ENCODE measurements at regions not wholly inside any gene's neighbourhood (a gene's known extent, or its start where the extent isn't known, plus 50 kb on each side); places are given as distances from the start of the nearest gene placed in this dataset.

DNA sequence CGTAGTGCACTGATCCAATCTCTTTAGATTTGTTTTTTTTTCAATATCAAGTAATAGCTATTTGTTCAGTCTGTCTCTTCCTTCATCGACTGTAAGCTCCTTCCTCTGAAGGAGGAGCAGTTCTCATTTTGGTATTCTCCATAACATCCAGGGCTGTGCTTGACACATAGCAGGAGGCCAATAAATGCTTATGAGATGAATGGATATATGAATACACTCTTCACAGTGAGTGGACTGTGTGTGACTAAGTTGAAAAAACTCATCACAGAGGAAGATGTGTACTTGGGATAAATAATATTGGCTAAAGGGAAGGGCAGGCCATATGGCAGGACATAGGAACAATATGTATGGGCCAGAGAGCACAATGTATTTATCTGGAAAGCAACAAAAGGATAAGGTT lies 205.3 kb upstream of the PRICKLE1 start:
- no peaks in the 10 kb centered on the region for H3K79me2 ChIP-seq (ENCODE audit: insufficient read depth, low read length)
- no peak overlapping the region for H3K4me3 ChIP-seq (replicated peaks in 1 of 3; ENCODE audit: low read depth in 2 of 3, low read length in 3 of 3)
- H3K36me3 Mint-ChIP-seq: no peaks in the 10 kb centered on the region
- peaks cover 0 to 1% (median 0%) of the 10 kb centered on the region in 3 donors for H3K27me3 Mint-ChIP-seq (ENCODE audit: low read depth in 3 of 3)
- H2AFZ ChIP-seq (ENCODE audit: insufficient read depth, low read depth, low read length, poor library complexity, severe bottlenecking): no peak overlapping the region
- TF ChIP-seq, protein P1, sequence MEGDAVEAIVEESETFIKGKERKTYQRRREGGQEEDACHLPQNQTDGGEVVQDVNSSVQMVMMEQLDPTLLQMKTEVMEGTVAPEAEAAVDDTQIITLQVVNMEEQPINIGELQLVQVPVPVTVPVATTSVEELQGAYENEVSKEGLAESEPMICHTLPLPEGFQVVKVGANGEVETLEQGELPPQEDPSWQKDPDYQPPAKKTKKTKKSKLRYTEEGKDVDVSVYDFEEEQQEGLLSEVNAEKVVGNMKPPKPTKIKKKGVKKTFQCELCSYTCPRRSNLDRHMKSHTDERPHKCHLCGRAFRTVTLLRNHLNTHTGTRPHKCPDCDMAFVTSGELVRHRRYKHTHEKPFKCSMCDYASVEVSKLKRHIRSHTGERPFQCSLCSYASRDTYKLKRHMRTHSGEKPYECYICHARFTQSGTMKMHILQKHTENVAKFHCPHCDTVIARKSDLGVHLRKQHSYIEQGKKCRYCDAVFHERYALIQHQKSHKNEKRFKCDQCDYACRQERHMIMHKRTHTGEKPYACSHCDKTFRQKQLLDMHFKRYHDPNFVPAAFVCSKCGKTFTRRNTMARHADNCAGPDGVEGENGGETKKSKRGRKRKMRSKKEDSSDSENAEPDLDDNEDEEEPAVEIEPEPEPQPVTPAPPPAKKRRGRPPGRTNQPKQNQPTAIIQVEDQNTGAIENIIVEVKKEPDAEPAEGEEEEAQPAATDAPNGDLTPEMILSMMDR (IDR thresholded peaks at IDR 0.05): no peak
- H3K36me3 ChIP-seq (replicated peaks in 1 of 2; ENCODE audit: control insufficient read depth in 1 of 2, insufficient read depth in 2 of 2, low read length in 2 of 2): no peaks in the 10 kb centered on the region
- no peak overlapping the region for H3K27ac ChIP-seq (ENCODE audit: low read depth in 1 of 2, low read length in 2 of 2)
- H3K9me3 Mint-ChIP-seq: peaks cover 0 to 12% (median 4%) of the 10 kb centered on the region in 7 donors
- H3K27me3 ChIP-seq (ENCODE audit: control insufficient read depth in 2 of 2, insufficient read depth in 2 of 2, low read length in 2 of 2): no peaks in the 10 kb centered on the region
- no peaks in the 10 kb centered on the region for H3K9me3 ChIP-seq (replicated peaks in 1 of 2; ENCODE audit: control insufficient read depth in 1 of 2, insufficient read depth in 1 of 2, low read length in 2 of 2)
- no CpG with 5 or more reads among the region's 2 CpGs for WGBS (ENCODE audit: insufficient coverage)
- H3K27ac Mint-ChIP-seq: no peak overlapping the region
- H3K4me2 ChIP-seq (replicated peaks; ENCODE audit: extremely low read depth, low read length, poor library complexity, severe bottlenecking): no peak overlapping the region
- no peaks in the 10 kb centered on the region for H3K4me1 ChIP-seq (ENCODE audit: control insufficient read depth in 1 of 2, insufficient read depth in 2 of 2, low read length in 2 of 2)
- no peak overlapping the region for H3K9ac ChIP-seq (ENCODE audit: insufficient read depth, low read length, poor library complexity, severe bottlenecking)
- no peak overlapping the region for H3K4me3 Mint-ChIP-seq
- no peaks in the 10 kb centered on the region for H4K20me1 ChIP-seq (ENCODE audit: insufficient read depth, low read length)
- DNase-seq: no peak
- intact Hi-C loops (cut with micrococcal nuclease): no loop called here
- H3K4me1 Mint-ChIP-seq: no peaks in the 10 kb centered on the region

DNA sequence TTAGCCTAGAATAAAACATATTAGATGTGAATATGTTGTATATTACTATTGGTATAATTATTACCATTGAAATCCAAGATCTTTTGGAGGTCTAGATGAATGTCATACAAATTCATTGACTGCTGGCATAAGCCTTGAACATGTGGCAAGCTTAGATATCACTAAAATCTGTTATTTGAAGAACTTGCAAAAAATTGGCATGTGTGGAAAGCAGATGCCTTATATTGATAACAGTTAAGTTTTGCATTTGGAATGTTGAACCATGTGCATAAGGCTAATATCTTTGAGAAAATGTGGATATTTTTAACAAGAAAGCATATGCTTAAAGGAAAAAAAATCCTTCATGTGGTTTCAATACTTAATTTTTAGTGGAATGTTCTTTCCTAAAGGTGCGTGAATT lies 203.6 kb upstream of the PRICKLE1 start:
- no CpG with 5 or more reads among the region's 1 CpG for WGBS (ENCODE audit: insufficient coverage)
- no peaks in the 10 kb centered on the region for H3K36me3 ChIP-seq (replicated peaks in 1 of 2; ENCODE audit: control insufficient read depth in 1 of 2, insufficient read depth in 2 of 2, low read length in 2 of 2)
- Mint-ChIP-seq H3K36me3 (no peaks in the 10 kb centered on the region), H3K4me3 (no peak overlapping the region), H3K9me3 (peaks cover 0 to 11% (median 4%) of the 10 kb centered on the region in 7 donors), H3K27ac (no peak overlapping the region), H3K4me1 (no peaks in the 10 kb centered on the region), H3K27me3 (ENCODE audit: low read depth in 3 of 3) (peaks cover 0 to 1% (median 0%) of the 10 kb centered on the region in 3 donors)
- H3K4me1 ChIP-seq (ENCODE audit: control insufficient read depth in 1 of 2, insufficient read depth in 2 of 2, low read length in 2 of 2): no peaks in the 10 kb centered on the region
- H4K20me1 ChIP-seq (ENCODE audit: insufficient read depth, low read length): no peaks in the 10 kb centered on the region
- DNase-seq: no peak
- H3K4me3 ChIP-seq (replicated peaks in 1 of 3; ENCODE audit: low read depth in 2 of 3, low read length in 3 of 3): no peak overlapping the region
- H2AFZ ChIP-seq (ENCODE audit: insufficient read depth, low read depth, low read length, poor library complexity, severe bottlenecking): no peak overlapping the region
- no peaks in the 10 kb centered on the region for H3K9me3 ChIP-seq (replicated peaks in 1 of 2; ENCODE audit: control insufficient read depth in 1 of 2, insufficient read depth in 1 of 2, low read length in 2 of 2)
- no peaks in the 10 kb centered on the region for H3K79me2 ChIP-seq (ENCODE audit: insufficient read depth, low read length)
- intact Hi-C loops (cut with micrococcal nuclease): no loop called here
- no peaks in the 10 kb centered on the region for H3K27me3 ChIP-seq (ENCODE audit: control insufficient read depth in 2 of 2, insufficient read depth in 2 of 2, low read length in 2 of 2)
- H3K4me2 ChIP-seq (replicated peaks; ENCODE audit: extremely low read depth, low read length, poor library complexity, severe bottlenecking): no peak overlapping the region
- no peak overlapping the region for H3K27ac ChIP-seq (ENCODE audit: low read depth in 1 of 2, low read length in 2 of 2)
- H3K9ac ChIP-seq (ENCODE audit: insufficient read depth, low read length, poor library complexity, severe bottlenecking): no peak overlapping the region
- TF ChIP-seq, protein P1 (IDR thresholded peaks at IDR 0.05): no peak
